KG1 (cell line): ENCODE measurements at regions not wholly inside any gene's neighbourhood (a gene's known extent, or its start where the extent isn't known, plus 50 kb on each side); places are given as distances from the start of the nearest gene placed in this dataset.

ENCODE experiments used
- DNase-seq: peaks from one replicate; lab custom pipeline; 2025; lab: John Stamatoyannopoulos, UW

- DNase-seq, result no peak
Observed at GRCh38 chr3:177512945-177513814, 315.9 kb upstream of the TBL1XR1 start.

GRCh38 chr3:177513815-177514610 is 316.7 kb upstream of the TBL1XR1 start:
- no peak for DNase-seq

DNA sequence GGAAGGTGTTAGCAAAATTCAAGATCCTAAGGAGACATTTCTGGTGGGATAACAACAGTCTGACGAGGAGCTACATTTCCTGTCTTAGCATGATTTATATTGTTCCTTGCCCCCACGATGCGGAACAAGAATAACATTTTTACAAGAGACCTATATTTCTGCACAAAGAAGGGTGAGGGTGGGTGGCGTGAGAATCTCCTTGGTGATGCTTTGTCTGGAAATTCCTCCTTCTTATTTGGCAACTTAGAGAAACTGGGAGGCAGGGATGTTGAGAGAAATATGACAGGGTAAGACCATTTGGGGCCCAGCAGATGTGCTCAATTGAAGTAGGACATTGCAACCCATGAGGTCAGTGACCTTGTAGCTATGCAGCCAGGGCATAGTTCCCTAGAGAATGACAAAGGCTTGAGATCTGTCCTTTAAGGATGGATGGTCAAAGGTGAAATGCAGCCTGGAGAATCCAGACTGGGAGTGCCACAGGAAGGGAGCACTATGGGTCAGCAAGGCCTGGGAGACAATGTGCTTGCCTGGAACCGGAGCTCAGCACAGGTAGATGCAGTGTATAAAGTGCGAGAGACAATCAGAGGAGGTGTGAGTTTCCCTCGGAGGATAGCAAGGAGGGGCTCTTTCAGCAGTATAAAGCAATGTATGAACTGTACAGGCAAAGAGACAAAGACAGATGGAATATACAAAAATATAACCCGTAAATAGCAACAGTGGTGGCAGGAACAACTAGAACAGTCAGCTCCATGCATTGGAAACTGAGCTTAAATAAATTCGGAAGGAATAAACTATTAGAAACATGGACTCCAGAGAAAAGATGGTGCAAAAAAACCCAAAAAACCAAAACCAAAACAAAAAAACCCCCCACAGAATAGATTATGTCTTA is 317.6 kb upstream of the TBL1XR1 start:
- no peak for DNase-seq

GRCh38 chr3:177515786-177516157 is 318.5 kb upstream of the TBL1XR1 start:
- DNase-seq, result no peak

- no peak for DNase-seq
Observed at GRCh38 chr3:177516158-177517011, 319.1 kb upstream of the TBL1XR1 start.

GRCh38 chr3:177517906-177518305 is 320.6 kb upstream of the TBL1XR1 start:
- no peak for DNase-seq

DNA sequence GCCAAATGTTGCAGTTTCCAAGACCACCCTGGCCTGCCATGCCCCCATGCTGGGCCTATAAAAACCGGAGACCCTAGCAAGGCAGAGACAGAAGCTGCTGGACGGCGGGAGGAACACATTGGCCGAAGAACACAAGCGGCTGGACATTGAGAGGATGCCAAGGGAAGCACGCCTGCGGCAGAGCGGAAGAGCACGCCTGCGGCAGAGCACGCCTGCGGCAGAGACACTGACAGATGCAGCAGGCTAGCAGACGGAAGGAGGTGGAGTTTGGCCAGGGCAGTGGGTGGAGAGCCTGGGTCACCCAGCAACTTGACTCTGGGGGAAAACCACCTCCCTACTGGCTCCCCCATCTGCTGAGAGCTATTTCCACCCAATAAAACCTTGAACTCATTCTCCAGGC is 322.3 kb upstream of the TBL1XR1 start:
- DNase-seq, result no peak

GRCh38 chr3:177521305-177521704 is 324.0 kb upstream of the TBL1XR1 start:
- no peak for DNase-seq

DNA sequence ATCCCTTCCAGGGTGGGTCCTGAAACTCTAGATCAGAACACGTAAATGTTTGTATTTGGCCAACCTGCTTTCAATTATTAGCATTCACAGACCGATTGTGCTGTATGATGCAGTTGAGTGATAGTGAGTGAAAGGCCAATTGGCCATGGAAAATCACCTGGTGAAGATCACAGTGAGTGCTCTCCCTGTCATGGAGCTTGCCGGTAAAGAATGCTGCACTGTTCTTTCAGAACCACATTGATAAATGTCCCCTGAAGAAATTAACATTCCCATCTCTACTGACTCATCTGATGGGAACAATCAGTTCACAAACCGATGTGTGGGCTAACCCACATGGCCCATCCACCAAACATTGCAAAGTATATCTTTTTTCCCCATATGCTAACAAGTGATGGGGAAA is 324.8 kb upstream of the TBL1XR1 start:
- DNase-seq, result no peak

GRCh38 chr3:177523067-177523675 is 325.9 kb upstream of the TBL1XR1 start:
- no peak for DNase-seq

DNA sequence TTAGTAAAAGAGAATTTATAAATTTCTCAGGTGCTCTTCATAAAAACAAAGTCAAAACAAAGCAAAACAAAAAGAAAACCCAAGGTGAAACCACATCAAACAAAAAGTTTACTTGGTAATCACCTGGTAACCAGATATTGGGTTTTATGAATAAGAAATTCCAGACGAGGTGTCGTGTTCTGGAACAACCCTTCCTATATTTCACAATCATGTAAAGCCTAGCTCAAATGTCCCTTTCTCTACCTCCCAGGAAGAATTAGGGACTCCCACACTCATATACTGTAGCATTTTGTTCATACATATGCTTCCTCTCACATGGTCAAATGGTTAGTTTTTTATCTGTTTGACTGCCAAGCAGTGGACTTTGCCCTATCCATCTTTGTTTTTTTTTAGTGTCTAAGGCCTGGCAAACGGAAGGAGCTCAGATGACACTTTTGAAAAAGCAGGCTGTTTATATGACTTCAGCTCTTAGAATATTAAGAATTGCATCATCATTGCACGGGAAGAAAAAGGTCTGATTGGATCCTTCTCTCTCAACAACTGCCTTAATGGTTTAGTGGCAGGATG is 326.7 kb upstream of the TBL1XR1 start:
- DNase-seq, result no peak

DNA sequence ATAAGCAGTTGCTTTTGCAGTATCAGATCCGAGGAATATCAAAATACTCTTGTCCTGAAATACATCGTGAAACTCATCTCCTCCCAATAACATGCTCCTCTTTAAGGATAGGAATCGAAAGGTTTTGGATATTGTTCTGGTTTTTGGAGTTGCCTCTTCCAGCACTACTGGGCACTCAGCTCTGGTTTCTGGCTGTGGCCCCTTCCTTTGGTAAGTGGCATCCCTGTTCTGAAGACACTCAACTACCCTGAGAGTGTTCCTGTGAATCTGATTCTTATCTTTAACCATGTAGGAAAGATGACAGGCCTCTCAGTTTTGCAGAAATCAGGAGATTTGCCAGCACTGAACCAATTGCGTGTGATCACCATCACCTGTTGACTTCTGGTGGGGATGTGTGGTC is 327.5 kb upstream of the TBL1XR1 start:
- DNase-seq, result no peak

GRCh38 chr3:177525414-177525813 is 328.1 kb upstream of the TBL1XR1 start:
- no peak for DNase-seq

DNA sequence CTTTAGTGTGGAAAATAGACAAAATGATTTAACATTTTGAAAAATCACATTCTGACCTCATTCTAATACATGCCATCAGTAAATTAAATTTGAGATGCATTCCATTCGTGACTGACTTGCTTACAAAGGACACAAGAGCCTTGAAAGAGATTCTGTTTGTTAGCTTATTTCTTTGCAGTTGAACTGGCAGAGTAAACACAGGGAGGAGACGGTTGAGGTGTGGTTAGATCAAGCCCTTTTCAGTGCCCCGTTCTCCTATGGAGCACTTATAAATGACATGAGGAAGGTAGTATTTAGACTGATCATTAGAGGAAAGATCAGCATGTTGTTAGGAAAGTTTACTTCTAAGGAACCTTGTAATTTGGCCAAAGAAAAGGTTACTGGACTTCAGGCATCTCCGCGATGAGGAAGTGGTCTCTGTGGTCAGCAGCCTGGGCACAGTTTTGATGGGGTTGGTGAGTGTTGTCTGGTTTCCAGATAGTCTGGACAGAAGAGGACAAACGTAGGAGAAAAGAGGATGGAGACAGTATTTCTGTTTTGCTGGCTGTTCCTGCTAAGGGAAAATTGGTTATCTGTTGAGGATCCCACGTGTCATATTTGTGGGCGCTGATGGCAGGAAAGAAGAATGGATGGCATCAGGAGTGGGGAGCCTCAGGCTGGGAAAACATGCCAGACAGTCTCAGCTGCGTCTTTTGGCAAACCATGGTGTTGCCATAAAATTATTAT is 328.9 kb upstream of the TBL1XR1 start:
- DNase-seq, result no peak

GRCh38 chr3:177527182-177527581 is 329.9 kb upstream of the TBL1XR1 start:
- DNase-seq, result no peak

DNA sequence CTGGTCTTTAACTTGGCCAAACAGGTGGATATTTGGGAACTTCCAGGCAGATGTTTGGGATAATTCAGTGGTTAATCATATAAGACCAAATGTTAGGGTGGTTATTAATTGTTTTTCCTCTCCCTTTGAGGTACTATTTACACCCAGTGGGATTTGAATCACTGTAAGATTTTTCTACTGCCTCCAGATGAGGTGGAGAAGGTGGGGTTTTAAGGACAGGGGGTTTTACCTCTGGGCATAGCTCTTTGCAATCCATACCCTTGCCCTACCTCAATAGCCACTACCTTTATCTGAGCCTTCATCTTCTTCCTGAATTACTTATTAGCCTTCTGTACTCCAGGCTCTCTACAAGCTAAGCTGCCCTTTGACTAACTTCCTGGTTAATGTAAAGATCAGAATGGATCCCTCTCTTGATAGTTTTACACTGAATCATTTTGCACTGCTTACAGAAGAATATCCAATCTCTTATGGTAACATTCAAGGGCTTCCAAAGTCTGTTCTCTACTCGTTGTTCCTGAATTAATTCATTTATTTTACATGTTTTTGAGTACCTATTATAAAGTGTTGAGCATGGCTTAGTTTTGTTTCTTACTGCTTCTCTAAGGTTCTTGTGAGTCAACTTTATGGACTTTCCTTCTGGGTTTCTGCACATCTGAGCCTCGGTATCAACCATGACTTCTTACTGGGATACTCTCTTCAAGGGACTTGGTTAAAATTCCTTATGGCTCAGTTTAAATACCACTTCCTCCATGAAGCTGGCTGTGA is 331.2 kb upstream of the TBL1XR1 start:
- no peak for DNase-seq

DNA sequence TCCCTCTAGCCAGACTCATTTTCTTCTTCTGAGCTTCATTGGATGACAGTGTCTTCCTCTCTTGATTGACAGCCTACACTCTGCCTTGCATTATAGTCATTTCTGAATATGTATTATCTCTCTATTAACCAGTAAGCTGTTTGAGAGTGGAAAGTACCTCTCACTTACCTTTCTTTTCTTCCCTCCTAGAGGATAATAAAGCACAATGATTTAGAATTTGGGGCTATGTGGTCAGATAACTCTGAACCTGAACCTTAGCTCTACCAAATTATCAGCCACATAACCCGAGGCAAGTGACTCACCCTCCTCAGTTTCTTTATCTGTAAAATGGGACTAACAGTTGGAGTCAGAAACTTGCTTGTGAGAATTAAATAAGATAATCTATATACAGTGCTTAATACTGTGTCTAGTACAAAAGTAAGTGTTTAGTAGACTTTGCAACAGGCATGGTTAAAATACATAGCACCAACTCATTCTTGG is 331.8 kb upstream of the TBL1XR1 start:
- no peak for DNase-seq

DNA sequence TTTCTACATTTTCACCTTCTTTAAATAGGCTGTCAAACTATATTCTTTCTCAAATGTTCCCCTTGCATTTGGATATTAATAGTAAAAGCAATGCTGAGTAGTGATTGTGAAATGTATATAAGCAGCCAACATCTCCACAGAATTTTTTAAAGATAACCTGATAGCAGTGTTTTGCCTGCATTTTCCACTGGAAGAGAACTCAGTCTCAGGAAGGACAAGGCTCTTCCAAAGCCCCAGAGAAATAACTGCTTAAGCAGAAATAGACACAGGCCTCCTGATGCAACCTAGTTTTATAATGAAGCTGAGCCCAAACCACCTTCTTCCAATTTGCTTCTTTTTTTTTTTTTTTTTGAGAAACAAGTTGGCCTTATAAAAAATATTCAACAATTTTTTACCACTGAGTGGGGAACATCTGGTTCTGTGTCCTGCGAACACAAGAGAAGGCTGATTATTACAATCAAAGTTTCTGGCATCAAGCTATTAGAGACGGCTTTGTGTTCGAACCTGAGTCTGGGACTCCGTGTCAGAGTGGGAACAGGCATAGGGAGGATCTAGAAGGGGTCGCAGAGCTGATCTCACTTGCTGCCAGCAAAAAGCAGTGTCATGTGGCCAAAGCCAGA is 332.5 kb upstream of the TBL1XR1 start:
- no peak for DNase-seq

GRCh38 chr3:177530908-177531307 is 333.6 kb upstream of the TBL1XR1 start:
- no peak for DNase-seq
